HepG2 (cell line): ENCODE measurements at regions not wholly inside any gene's neighbourhood (a gene's known extent, or its start where the extent isn't known, plus 50 kb on each side); places are given as distances from the start of the nearest gene placed in this dataset.

Experiments used
- CTCF ChIP-seq: sonication (generic); formaldehyde crosslinking; IDR thresholded peaks from 2 replicates; pipeline ENCODE4 v1.5.0; 2020; ENCODE audit warnings: mild to moderate bottlenecking, missing genetic modification reagents, moderate library complexity
- E2F1 ChIP-seq: sonication (generic); formaldehyde crosslinking; IDR thresholded peaks from 2 replicates; pipeline ENCODE4 v1.5.0; 2020; ENCODE audit warnings: missing genetic modification reagents
- HIC2 ChIP-seq: sonication (generic); formaldehyde crosslinking; IDR thresholded peaks from 2 replicates; pipeline ENCODE4 v1.9.0; 2022; ENCODE audit warnings: low read depth, missing genetic modification reagents
- NFIC ChIP-seq: IDR thresholded peaks from 2 replicates; pipeline ENCODE4 v1.6.1; 2012; ENCODE audit warnings: mild to moderate bottlenecking, low read length, inconsistent platforms
- NFYB ChIP-seq: sonication (generic); formaldehyde crosslinking; IDR thresholded peaks from 2 replicates; pipeline ENCODE4 v1.4.0; 2020; ENCODE audit warnings: missing genetic modification reagents
- SMC3 ChIP-seq: IDR thresholded peaks from 2 replicates; pipeline ENCODE4 v1.6.1; 2011; ENCODE audit warnings: low read length, improper control_type of control experiment
- TCF7L2 ChIP-seq: IDR thresholded peaks from 2 replicates; pipeline ENCODE4 v1.6.1; 2011; ENCODE audit warnings: mild to moderate bottlenecking, low read depth, low read length, moderate library complexity

GRCh38 chr12:83220774-83221173, 534.1 kb downstream of the TMTC2 start:
- TF ChIP-seq NFYB (CRISPR knock-in tag), result no peak
- TF ChIP-seq E2F1 (CRISPR knock-in tag), result no peak
- TF ChIP-seq TCF7L2, result no peak
- TF ChIP-seq HIC2 (CRISPR knock-in tag), result no peak
- TF ChIP-seq SMC3, result no peak
- no peak for TF ChIP-seq CTCF (CRISPR knock-in tag)
- TF ChIP-seq NFIC, result no peak
